GM21723 (cell line): ENCODE measurements at regions not wholly inside any gene's neighbourhood (a gene's known extent, or its start where the extent isn't known, plus 50 kb on each side); places are given as distances from the start of the nearest gene placed in this dataset.
A peak's percentile ranks its signal among the peaks of the same experiment; 100 is the strongest.

Source experiments
- ATAC-seq: cut with Tn5 transposase; IDR thresholded peaks from one replicate; pipeline ENCODE4 v1.9.1; 2021; ENCODE audit warnings: mild to moderate bottlenecking, moderate library complexity; ENCODE audit not compliant: unreplicated experiment

DNA sequence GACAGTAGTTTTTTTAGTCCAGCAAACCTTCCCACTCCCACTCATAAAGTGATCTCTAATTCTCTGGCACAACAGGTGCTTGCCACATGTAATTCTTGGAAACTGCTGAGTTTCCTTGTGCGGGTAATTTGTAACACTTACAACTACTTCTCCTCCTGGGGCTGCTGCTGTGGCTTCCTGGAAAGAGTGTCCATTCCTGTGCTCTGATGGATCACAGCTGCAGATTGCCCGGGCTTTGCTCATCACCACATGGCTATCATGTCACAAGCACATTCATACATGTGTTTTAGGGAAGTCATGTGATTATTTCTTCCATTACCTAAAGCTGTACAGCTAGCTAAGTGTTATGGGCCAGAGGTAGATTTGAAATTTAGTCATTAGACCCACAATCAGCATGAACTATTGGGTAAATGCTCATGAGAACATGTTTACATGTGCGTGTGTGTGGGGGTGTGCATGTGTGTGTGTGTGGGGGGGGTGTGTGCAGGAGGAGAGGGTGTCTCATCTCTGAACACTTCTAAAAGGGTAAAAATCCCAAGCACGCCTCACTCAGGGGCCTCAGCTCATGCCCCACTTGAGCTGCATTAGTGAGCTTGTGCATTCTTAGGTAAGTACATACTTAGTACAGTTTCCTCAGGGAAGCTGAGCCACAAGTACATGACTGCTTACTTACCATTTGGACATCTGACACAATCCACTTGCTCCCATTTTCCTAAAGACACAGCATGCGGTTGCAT lies 118.1 kb upstream of the CCDC112 start:
- peak; percentile 24 for ATAC-seq

DNA sequence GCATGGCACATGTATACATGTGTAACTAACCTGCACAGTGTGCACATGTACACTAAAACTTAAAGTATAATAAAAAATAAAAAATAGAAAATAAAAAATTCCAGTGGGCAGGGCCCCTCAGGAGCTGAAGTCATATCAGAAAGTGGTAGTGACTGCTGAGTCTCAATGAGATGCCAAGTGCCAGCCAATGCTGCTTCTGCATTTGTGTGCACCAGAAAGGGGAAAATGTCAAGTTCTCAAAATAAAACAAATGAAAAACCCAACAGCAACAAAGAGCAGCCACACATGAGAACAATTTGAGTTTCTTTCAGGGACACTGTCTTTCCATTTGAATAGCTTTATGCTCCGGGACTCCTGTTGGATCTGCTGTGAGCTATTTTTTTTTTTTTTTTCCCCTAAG lies 117.2 kb upstream of the CCDC112 start:
- ATAC-seq = no peak

- ATAC-seq = no peak
These were observed 112.6 kb upstream of the CCDC112 start for GRCh38 chr5:115409094-115409493.

GRCh38 chr5:115402822-115403577 lies 106.5 kb upstream of the CCDC112 start:
- ATAC-seq = no peak

DNA sequence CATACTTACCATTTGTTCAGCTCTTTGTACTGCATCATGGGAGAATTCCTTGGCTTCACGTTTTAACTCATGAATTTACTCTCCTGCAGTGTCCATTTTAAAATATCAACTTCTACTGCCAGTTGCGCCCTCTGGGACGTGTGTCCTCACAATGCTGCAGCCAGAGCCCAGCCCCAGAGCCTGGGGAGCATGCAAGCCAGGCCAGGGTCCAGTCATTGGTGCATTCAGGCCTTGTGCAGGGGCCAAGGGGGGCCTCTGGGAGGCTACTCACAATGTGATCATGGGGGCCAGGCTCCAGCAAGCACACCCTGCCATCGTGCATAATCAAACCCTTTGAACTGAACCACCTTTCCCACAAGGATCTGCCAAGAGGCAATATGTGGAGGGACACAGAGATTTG lies 105.6 kb upstream of the CCDC112 start:
- no peak for ATAC-seq

DNA sequence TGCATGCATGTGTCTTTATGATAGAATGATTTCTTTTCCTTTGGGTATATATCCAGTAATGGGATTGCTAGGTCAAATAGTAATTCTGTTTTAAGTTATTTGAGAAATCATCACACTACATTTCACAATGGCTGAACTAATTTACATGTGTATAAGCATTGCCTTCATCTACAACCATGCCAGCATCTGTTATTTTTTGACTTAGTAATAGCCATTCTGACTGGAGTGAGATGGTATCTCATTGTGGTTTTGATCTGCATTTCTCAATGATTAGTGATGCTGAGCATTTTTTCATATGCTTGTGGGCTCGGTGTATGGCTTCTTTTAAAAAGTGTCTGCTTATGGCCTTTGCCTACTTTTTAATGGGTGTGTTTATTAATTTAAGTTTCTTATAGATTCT lies 102.3 kb upstream of the CCDC112 start:
- ATAC-seq = no peak

DNA sequence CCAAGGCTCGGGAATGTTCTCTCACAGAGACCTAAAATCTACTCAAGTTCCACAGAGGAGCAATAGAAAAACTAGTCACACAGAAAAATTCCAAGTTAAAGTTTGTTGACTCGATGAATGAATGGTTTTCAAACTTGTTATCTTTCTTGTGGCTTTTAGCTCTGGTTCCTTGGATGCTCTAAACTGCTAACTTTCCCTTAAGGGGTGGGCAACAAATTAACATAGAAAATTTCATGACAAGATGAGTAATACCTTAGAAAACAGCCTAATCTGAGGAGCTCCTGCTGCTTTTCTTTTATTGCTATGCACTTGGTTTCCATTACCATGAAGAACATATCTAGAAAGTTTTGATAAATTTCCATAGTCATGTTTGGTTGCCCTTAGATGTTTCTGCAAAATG lies 100.2 kb upstream of the CCDC112 start:
- no peak for ATAC-seq

DNA sequence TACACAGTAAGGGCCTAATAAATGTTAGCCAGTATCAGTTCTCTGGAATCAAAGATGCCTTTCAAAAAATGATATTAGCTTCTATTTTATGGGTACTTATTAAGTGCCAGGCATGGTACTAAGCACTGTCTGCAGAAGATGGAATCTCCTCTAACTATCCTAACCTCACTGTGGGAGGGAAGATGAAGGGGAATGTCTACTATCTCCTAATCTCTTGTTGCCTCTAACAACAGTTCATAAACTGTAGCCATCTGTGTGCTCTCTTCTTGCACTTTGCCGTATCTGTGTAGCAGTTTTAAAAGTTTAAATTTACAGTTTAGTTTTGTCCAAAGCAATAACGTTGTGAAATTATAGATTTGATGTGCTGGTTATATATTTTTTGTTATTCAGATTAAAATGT lies 99.6 kb upstream of the CCDC112 start:
- ATAC-seq = no peak

DNA sequence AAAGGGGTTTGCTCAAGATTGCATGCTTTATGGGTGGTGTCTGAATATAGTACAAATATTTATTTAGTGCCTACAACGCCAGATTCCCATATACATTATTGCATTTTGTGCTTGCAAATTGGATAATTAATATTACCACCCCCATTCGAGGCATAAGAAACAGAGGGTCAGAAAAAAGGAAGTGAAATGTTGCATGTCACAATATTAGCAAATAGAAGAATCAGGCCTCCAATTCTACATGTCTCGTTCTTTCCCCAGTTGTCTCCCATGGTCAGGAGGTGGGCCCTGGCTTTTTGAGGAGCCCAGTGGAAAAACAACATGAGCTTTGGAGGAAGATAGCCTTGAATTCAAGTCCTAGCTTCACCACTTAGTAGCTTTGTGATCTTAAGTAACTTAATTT lies 98.1 kb upstream of the CCDC112 start:
- no peak for ATAC-seq

GRCh38 chr5:115393239-115393638 lies 96.8 kb upstream of the CCDC112 start:
- ATAC-seq = no peak

- ATAC-seq = no peak
These were observed 96.2 kb upstream of the CCDC112 start for GRCh38 chr5:115392611-115393010.

- no peak for ATAC-seq
These were observed 95.3 kb upstream of the CCDC112 start for GRCh38 chr5:115391780-115392179.

GRCh38 chr5:115389799-115390382 lies 93.4 kb upstream of the CCDC112 start:
- ATAC-seq = no peak

GRCh38 chr5:115389034-115389798 lies 92.8 kb upstream of the CCDC112 start:
- ATAC-seq = no peak

- ATAC-seq = no peak
These were observed 91.8 kb upstream of the CCDC112 start for GRCh38 chr5:115388240-115388639.

GRCh38 chr5:115387816-115388215 lies 91.4 kb upstream of the CCDC112 start:
- no peak for ATAC-seq

DNA sequence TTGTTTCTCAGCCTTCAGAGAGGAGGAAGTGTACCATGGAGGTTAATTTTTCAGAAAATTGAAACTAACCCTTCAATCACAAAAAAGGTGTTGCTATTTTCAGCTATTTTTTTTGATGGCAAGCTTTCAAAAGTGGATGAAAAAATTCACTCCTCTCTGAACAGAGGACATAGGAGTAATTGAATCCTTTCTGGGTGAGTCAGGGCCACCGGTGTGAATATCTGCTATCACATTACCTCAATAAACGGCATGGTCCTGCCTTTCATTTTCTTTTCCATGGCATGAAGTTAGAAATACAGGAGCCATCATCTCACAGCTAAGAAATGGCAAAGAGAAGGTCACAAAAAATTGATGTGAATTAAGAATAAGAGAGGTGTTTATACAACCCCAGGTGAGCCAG lies 90.2 kb upstream of the CCDC112 start:
- ATAC-seq = no peak

DNA sequence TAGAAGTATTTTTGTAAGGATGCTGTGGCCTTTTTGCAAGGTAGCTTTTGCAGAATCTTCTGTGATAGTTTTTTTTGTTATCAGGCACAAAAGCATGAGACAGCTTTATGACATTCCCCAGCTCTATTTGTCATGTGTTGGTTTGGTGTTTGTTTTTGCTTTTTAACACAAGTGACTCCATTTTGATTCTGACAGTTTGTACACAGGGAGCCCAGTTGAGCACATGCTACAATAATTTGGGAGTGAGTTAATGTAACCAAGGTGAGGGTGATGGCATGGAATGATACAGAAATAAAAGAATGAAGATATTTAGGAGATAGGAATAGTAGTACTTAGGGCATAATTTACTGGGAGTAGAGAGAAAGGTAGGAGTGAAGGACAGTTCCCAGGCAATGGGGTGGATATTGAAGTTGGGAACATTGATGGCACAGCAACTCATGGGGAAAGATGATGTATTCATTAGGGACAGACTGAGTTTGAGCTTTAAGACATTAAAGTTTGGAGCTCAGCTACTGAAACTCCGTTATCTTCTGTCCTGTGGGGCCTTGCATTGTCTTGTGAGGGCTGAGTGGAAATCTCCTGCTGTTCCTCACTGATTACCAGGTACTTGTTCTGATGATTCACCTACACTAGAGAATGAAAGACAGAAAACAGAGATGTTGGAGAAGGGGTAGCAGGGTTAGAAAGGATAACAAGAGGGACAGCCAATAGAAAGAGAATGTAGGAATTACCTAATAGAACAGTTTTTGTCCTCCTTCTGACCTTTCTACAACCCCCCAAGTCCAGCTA lies 88.3 kb upstream of the CCDC112 start:
- ATAC-seq = no peak

- ATAC-seq = no peak
These were observed 86.5 kb upstream of the CCDC112 start for GRCh38 chr5:115382989-115383388.

- ATAC-seq = no peak
These were observed 85.6 kb upstream of the CCDC112 start for GRCh38 chr5:115381911-115382662.
